ENCODE measurements at regions not wholly inside any gene's neighbourhood (a gene's known extent, or its start where the extent isn't known, plus 50 kb on each side); places are given as distances from the start of the nearest gene placed in this dataset.

- peak overlapping the region; percentile 55 for H3K4me3 ChIP-seq (ENCODE audit: low read depth, low read length)
- in situ Hi-C loops (cut with HindIII; ENCODE audit: low pct_ligation_motif_present, low sequenced_read_pairs): no loop called here
- DNase-seq: no peak
- no peaks in the 10 kb centered on the region for H3K36me3 ChIP-seq (replicated peaks)
- H3K27ac ChIP-seq: peak overlapping the region; percentile 84
- H3K27me3 ChIP-seq (replicated peaks): no peaks in the 10 kb centered on the region
- no peak for TF ChIP-seq CTCF (IDR thresholded peaks at IDR 0.05; ENCODE audit: low read depth, low read length, missing control alignments)
These were observed 463.8 kb downstream of the USP25 start for GRCh38 chr21:16193496-16194094.

GRCh38 chr21:16194095-16194787 lies 464.5 kb downstream of the USP25 start:
- DNase-seq: peak; percentile 80
- Histone ChIP-seq H3K4me3 (ENCODE audit: low read depth, low read length) (peak overlapping the region; percentile 55), H3K27ac (peak overlapping the region; percentile 84), H3K27me3 (replicated peaks) (no peaks in the 10 kb centered on the region), H3K36me3 (replicated peaks) (no peaks in the 10 kb centered on the region)
- in situ Hi-C loops (cut with HindIII; ENCODE audit: low pct_ligation_motif_present, low sequenced_read_pairs): no loop called here
- peak; percentile 60 for TF ChIP-seq CTCF (IDR thresholded peaks at IDR 0.05; ENCODE audit: low read depth, low read length, missing control alignments)

GRCh38 chr21:16194788-16195537 lies 465.2 kb downstream of the USP25 start:
- Histone ChIP-seq H3K36me3 (replicated peaks) (no peaks in the 10 kb centered on the region), H3K27ac (peak overlapping the region; percentile 84), H3K27me3 (replicated peaks) (no peaks in the 10 kb centered on the region), H3K4me3 (ENCODE audit: low read depth, low read length) (peak overlapping the region; percentile 55)
- peak; percentile 43 for DNase-seq
- in situ Hi-C loops (cut with HindIII; ENCODE audit: low pct_ligation_motif_present, low sequenced_read_pairs): no loop called here
- TF ChIP-seq CTCF (IDR thresholded peaks at IDR 0.05; ENCODE audit: low read depth, low read length, missing control alignments): no peak

- Histone ChIP-seq H3K27me3 (replicated peaks) (no peaks in the 10 kb centered on the region), H3K4me3 (ENCODE audit: low read depth, low read length) (peak overlapping the region; percentile 55), H3K36me3 (replicated peaks) (no peaks in the 10 kb centered on the region), H3K27ac (peak overlapping the region; percentile 84)
- no peak for TF ChIP-seq CTCF (IDR thresholded peaks at IDR 0.05; ENCODE audit: low read depth, low read length, missing control alignments)
- in situ Hi-C loops (cut with HindIII; ENCODE audit: low pct_ligation_motif_present, low sequenced_read_pairs): no loop called here
- DNase-seq: peak; percentile 48
These were observed 465.7 kb downstream of the USP25 start for GRCh38 chr21:16195538-16195910.

GRCh38 chr21:16196001-16196400 lies 466.2 kb downstream of the USP25 start:
- Histone ChIP-seq H3K27me3 (replicated peaks) (no peaks in the 10 kb centered on the region), H3K36me3 (replicated peaks) (no peaks in the 10 kb centered on the region), H3K4me3 (ENCODE audit: low read depth, low read length) (peak overlapping the region; percentile 55), H3K27ac (peak overlapping the region; percentile 84)
- TF ChIP-seq CTCF (IDR thresholded peaks at IDR 0.05; ENCODE audit: low read depth, low read length, missing control alignments): no peak
- DNase-seq: no peak
- in situ Hi-C loops (cut with HindIII; ENCODE audit: low pct_ligation_motif_present, low sequenced_read_pairs): no loop called here
